Breast epithelium (tissue), 4 donors: ENCODE measurements at regions not wholly inside any gene's neighbourhood (a gene's known extent, or its start where the extent isn't known, plus 50 kb on each side); places are given as distances from the start of the nearest gene placed in this dataset.

Experiments
- DNase-seq, 2 donors: peaks; one replicate each; pipeline ENCODE4 v3.0.0-alpha.2; 2019; ENCODE audit warnings: low spot score in 2 of 2
- H3K27ac ChIP-seq, 2 donors: fragments of 200-600 bp; sonication (generic) in 1 of 2; one replicate each; pipeline ENCODE4 v1.5.1; 2016 to 2019; ENCODE audit warnings: mild to moderate bottlenecking in 1 of 2
- H3K27me3 ChIP-seq, 2 donors: fragments of 200-600 bp; sonication (generic) in 1 of 2; one replicate each; pipeline versions ENCODE4 v1.5.1 to v1.6.0; 2017 to 2019; ENCODE audit warnings: control low read depth in 1 of 2, mild to moderate bottlenecking in 1 of 2
- H3K36me3 ChIP-seq: fragments of 200-600 bp; one replicate; pipeline ENCODE4 v1.5.1; 2019
- H3K4me1 ChIP-seq, 2 donors: fragments of 200-600 bp; sonication (generic); one replicate each; pipeline ENCODE4 v1.5.1; 2016 to 2019; ENCODE audit warnings: control low read depth in 1 of 2
- H3K4me3 ChIP-seq, 3 donors: fragments of 200-600 bp; sonication (generic); 1 replicate in 2 of 3; 2 replicates in 1 of 3; pipeline ENCODE4 v1.5.1; 2016 to 2019; ENCODE audit warnings: mild to moderate bottlenecking in 3 of 3, moderate library complexity in 2 of 3
- H3K9me3 ChIP-seq, 2 donors: fragments of 200-600 bp; sonication (generic) in 1 of 2; one replicate each; pipeline ENCODE4 v1.5.1; 2016 to 2019; ENCODE audit warnings: control low read depth in 1 of 2
- POLR2A ChIP-seq: fragments of 450-650 bp; IDR thresholded peaks from one replicate; pipeline ENCODE4 v1.6.1; 2016; ENCODE audit warnings: antibody characterized with exemption, mild to moderate bottlenecking, moderate library complexity
- POLR2AphosphoS5 ChIP-seq, 3 donors: sonication (generic); formaldehyde crosslinking; IDR thresholded peaks; one replicate each; pipeline ENCODE4 v1.6.1; 2017; ENCODE audit warnings: antibody characterized with exemption in 3 of 3
- intact Hi-C: fragments of 100-400 bp; cut with DNase I; formaldehyde crosslinking; loops from one replicate; pipeline ENCODE4 v1.15.1; 2023; ENCODE audit warnings: low total_unique reads
- TF ChIP-seq, protein P1 (sequence below), 3 donors: fragments of 450-650 bp; IDR thresholded peaks; one replicate each; pipeline ENCODE4 v1.5.1; 2016 to 2017; ENCODE audit warnings: antibody characterized with exemption in 3 of 3, mild to moderate bottlenecking in 3 of 3, moderate library complexity in 3 of 3

GRCh38 chr12:11563785-11564739 lies 85.4 kb upstream of the ETV6 start:
- Histone ChIP-seq H3K36me3 (no peaks in the 10 kb centered on the region), H3K27me3 (no peaks in the 10 kb centered on the region), H3K4me3 (no peak overlapping the region), H3K27ac (no peak overlapping the region), H3K4me1 (no peaks in the 10 kb centered on the region), H3K9me3 (no peaks in the 10 kb centered on the region)
- TF ChIP-seq POLR2A (no peak), POLR2AphosphoS5 (IDR thresholded peaks at IDR 0.05) (no peak)
- TF ChIP-seq, protein P1, sequence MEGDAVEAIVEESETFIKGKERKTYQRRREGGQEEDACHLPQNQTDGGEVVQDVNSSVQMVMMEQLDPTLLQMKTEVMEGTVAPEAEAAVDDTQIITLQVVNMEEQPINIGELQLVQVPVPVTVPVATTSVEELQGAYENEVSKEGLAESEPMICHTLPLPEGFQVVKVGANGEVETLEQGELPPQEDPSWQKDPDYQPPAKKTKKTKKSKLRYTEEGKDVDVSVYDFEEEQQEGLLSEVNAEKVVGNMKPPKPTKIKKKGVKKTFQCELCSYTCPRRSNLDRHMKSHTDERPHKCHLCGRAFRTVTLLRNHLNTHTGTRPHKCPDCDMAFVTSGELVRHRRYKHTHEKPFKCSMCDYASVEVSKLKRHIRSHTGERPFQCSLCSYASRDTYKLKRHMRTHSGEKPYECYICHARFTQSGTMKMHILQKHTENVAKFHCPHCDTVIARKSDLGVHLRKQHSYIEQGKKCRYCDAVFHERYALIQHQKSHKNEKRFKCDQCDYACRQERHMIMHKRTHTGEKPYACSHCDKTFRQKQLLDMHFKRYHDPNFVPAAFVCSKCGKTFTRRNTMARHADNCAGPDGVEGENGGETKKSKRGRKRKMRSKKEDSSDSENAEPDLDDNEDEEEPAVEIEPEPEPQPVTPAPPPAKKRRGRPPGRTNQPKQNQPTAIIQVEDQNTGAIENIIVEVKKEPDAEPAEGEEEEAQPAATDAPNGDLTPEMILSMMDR (IDR thresholded peaks at IDR 0.05): no peak
- no peak for DNase-seq
- intact Hi-C loops: no loop called here

DNA sequence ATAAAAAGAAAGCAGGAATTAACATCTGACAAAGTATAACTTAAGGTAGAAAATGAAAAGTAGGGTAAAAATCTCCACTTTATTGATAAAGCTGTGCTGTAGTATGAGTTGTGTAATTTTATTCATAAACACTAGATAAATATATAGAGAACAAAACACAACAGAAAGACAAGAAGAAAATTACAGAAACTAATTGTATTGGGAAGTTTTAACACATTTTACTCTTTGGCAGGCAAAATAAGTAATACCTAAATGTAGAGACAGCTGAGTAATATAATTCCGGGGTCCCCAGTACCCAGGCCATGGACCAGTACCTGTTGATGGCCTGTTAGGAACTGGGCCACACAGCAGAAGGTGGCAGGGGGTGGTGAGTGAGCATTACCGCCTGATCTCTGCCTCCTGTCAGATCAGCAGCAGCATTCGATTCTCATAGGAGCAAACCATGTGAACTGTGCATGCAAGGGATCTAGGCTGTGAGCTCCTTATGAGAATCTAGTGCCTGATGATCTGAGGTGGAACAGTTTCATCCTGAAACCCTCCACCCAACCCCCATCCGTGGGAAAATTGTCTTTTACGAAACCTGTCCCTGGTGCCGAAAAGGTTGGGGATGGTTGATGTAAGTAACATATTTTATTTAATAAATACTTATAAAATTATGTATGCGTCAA lies 84.4 kb upstream of the ETV6 start:
- intact Hi-C loops: no loop called here
- Histone ChIP-seq H3K36me3 (no peaks in the 10 kb centered on the region), H3K4me3 (no peak overlapping the region), H3K9me3 (no peaks in the 10 kb centered on the region), H3K27ac (no peak overlapping the region), H3K27me3 (no peaks in the 10 kb centered on the region), H3K4me1 (no peaks in the 10 kb centered on the region)
- TF ChIP-seq POLR2A: no peak
- TF ChIP-seq, protein P1 (IDR thresholded peaks at IDR 0.05): no peak
- TF ChIP-seq POLR2AphosphoS5 (IDR thresholded peaks at IDR 0.05): no peak
- no peak for DNase-seq

DNA sequence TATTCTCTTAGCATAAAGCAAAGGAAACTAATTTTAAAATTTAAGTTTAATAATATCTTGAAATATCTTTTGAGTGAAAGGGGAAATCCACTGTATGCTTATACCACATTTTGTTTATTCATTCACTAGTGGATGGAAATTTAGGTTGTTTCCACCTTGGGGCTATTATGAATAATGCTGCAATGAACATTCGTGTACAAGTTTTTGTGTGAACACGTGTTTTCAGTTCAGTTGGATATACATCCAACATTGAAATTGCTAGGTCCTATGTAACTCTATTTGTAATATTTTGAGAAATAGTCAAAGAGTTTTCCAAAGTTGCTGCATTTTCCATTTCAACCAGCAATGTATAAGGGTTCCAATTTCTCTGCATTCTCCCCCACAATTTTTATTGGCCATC lies 83.7 kb upstream of the ETV6 start:
- H3K36me3 ChIP-seq: no peaks in the 10 kb centered on the region
- H3K4me3 ChIP-seq: no peak overlapping the region
- no peaks in the 10 kb centered on the region for H3K27me3 ChIP-seq
- no peak for DNase-seq
- H3K27ac ChIP-seq: no peak overlapping the region
- TF ChIP-seq, protein P1 (IDR thresholded peaks at IDR 0.05): no peak
- no peak for TF ChIP-seq POLR2AphosphoS5 (IDR thresholded peaks at IDR 0.05)
- no peaks in the 10 kb centered on the region for H3K4me1 ChIP-seq
- no peaks in the 10 kb centered on the region for H3K9me3 ChIP-seq
- intact Hi-C loops: no loop called here

DNA sequence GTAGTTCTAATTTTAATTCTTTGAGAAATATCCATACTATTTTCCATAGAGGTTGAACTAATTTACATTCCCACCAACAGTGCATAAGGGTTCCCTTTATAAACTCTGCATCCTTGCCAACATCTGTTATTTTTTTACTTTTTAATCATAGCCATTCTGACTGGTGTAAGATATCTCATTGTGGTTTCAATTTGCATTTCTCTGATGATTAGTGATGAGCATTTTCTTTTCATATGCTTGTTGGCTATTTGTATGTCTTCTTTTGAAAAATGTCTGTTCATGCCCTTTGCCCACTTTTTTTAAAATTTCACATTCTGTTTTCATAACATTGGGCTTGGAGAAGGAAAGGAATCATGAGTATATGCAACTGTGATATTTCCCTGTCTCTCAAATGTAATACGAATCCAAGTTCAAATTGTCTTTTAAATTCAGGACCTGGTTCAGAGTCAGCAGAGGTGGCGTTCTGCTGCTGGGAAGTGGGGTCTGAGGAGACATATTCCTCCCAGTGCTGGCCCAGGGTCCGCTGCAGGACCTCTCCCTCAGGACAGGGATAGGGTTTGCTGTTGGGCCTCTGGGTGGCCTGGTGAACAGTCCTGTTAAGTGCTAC lies 81.2 kb upstream of the ETV6 start:
- Histone ChIP-seq H3K36me3 (no peaks in the 10 kb centered on the region), H3K27me3 (no peaks in the 10 kb centered on the region), H3K27ac (no peak overlapping the region), H3K4me1 (no peaks in the 10 kb centered on the region), H3K9me3 (no peaks in the 10 kb centered on the region), H3K4me3 (no peak overlapping the region)
- TF ChIP-seq, protein P1 (IDR thresholded peaks at IDR 0.05): no peak
- TF ChIP-seq POLR2A (no peak), POLR2AphosphoS5 (IDR thresholded peaks at IDR 0.05) (no peak)
- intact Hi-C loops: no loop called here
- no peak for DNase-seq
